Superior temporal gyrus (tissue), 1 donor: ENCODE measurements at regions not wholly inside any gene's neighbourhood (a gene's known extent, or its start where the extent isn't known, plus 50 kb on each side); places are given as distances from the start of the nearest gene placed in this dataset.
"Not testable (repeated sequence)": the region's sequence is repeated elsewhere in the genome, so short reads cannot be mapped to it uniquely, and the experiment has no call there.

Experiments
- DNase-seq: peaks from one replicate; pipeline ENCODE4 v3.0.0-alpha.2; 2016; ENCODE audit errors: extremely low spot score

- no peak for DNase-seq
Measured at GRCh38 chr11:28900427-28900826, 792.2 kb downstream of the METTL15 start.

GRCh38 chr11:28899706-28900105 is 791.5 kb downstream of the METTL15 start:
- no peak for DNase-seq

- not testable (repeated sequence) for DNase-seq
Measured at GRCh38 chr11:28890601-28891040, 782.4 kb downstream of the METTL15 start.

DNA sequence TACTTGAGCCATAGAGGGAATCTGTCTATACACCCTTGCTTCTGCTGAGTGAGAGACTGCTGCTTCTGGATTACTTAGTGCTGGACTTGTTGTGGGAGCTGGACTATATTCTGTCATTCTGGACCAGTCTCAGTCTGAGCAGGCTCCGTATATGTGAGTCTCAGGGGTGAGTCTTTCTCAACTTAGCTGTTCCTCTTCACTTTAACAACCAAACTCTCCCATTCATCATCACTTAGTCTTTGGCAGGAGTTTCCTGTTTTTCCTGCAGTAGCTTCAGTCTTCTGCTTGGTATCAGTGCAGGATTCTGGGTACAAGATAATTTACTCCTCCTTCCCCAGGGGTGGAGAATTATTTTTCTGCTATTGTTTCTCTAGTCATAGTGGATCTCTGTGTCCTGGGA is 779.5 kb downstream of the METTL15 start:
- no peak for DNase-seq

DNA sequence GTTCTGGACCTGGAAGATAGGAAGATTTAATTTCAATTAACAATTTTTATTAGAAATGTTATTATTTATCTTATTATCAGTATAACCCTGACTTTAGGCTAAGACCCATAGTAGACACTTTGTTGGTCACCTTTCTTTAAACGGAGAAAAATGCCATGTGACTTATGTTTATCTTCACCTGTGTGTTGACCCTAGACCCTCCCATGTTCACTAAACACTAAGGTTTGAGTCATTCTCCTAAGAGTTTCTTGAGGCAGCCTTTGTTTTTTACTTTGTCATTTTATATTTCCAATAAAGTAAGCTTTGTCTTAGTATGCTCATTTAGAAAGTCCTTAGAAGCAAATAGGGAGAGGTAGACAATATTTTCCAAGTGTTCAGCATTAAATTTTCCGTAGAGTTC is 771.7 kb downstream of the METTL15 start:
- DNase-seq = no peak

- no peak for DNase-seq
Measured at GRCh38 chr11:28878025-28878424, 769.8 kb downstream of the METTL15 start.

DNA sequence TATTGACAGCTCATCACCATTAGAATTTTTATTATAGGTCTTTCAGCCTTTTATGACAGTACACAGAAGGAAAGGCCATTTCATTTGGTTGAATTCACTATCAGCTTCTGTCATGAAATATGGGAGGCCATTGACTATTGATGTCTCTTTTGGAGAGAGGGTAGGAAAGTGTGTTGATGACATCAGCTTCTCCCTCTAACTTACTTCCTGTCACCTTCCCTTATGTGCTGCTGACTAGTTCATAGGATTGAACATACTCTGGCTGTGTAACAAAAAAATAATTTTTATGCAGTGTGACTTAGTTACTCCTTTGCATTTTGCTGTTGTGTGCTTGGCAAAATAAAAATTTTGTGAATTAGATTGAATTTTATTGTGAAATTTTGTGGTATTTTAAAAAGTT is 769.2 kb downstream of the METTL15 start:
- DNase-seq = no peak

DNA sequence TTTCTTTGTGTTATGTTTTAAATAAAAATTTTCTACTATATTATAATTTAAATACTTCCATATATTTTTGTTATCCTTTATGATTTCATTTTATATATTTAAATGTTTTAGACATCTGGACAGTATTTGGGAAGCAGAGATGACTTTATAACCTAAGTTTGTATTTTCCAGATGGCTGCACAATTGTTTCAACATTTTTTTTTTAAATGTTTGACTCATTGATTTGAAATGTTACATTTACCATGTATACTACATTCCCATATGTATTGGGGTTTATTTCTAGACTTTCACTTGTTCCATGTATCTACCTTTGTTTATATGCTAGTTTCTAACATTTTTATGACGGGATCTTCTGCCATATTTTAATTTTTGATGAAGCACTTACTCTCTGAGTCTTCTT is 766.5 kb downstream of the METTL15 start:
- no peak for DNase-seq

DNA sequence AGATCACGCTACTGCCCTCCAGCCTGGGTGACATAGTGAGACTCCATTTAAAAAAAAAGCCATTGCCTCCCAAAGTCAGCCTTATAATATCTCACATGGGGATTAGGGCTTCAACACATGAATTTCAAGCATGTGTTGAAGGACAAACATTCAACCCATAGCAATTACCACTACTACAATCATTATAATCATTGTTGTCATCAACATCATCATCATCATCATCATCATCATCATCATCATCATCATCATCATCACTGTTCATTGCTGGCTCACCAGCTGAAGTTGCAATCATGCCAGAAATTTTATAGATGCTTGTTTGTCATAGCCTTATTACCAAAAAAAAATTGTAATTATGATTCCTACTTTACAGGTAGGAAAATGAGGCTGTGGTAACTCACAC is 762.9 kb downstream of the METTL15 start:
- no peak for DNase-seq

DNA sequence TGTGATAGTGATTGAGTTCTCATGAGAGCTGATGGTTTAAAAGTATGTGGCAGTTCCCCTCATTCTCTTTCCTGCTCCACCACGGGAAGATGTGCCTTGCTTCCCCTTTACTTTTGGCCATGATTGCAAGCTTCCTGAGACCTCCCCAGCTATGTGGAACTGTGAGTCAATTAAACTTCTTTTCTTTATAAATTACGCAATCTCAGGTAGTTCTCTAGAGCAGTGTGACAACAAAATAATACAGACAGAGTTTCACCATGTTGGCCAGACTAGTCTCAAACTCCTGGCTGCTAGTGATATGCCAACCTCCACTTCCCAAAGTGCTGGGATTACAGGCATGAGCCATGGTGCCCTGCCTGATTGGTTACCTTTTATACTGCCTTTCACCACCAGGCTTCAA is 755.2 kb downstream of the METTL15 start:
- DNase-seq = no peak

DNA sequence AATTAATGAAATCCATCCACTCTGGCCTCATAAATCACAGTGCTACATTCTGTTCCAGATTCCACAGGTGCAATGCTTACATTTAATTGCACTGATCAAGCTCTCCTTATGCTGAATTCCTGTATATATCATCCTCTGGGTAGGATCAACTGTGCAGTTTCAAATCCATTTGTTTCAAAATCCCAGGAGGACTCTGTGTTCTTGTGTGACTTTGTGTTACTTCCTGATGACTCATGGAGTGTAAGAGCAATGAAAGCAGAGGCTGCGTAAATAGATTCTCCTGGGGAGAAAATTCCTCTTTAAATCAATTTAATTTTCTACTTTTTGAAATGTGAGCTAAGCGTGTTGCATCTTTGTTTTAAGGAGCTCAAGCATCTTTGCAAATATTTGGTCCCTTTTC is 752.7 kb downstream of the METTL15 start:
- DNase-seq = peak; percentile 45

GRCh38 chr11:28858076-28858475 is 749.9 kb downstream of the METTL15 start:
- no peak for DNase-seq

DNA sequence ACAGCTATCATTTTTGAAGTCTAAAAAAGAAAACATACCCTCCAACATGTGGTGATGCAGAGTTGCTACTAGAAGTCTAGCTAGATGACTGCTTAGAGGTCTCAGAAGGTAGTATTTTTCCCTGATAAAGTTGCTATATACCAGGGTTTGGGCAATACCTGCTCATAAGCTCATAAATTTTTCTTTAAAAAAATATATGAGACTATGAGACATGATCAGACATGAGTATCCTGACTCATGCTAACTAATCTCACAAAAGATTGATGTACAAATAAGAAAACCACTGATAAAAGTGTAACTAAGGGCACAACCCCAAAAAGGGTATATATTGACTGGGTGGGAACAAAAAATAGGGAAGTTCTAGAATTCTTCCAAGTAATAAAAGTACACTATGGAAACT is 740.9 kb downstream of the METTL15 start:
- DNase-seq = no peak

- no peak for DNase-seq
Measured at GRCh38 chr11:28842716-28843115, 734.5 kb downstream of the METTL15 start.

- DNase-seq = no peak
Measured at GRCh38 chr11:28838741-28839140, 730.6 kb downstream of the METTL15 start.

DNA sequence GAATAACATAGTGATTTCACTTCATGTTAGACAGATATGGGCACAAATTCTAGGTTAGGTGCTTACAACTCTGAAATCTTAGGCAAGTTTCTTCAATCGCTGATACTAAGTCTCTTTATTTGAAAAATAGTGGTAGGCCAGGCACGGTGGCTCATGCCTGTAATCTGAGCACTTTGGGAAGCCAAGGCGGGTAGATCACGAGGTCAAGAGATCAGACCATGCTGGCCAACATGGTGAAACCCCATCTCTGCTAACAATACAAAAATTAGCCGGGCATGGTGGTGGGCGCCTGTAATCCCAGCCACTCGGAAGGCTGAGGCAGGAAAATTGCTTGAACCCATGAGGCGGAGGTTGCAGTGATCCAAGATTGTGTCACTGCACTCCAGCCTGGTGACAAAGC is 729.4 kb downstream of the METTL15 start:
- no peak for DNase-seq

DNA sequence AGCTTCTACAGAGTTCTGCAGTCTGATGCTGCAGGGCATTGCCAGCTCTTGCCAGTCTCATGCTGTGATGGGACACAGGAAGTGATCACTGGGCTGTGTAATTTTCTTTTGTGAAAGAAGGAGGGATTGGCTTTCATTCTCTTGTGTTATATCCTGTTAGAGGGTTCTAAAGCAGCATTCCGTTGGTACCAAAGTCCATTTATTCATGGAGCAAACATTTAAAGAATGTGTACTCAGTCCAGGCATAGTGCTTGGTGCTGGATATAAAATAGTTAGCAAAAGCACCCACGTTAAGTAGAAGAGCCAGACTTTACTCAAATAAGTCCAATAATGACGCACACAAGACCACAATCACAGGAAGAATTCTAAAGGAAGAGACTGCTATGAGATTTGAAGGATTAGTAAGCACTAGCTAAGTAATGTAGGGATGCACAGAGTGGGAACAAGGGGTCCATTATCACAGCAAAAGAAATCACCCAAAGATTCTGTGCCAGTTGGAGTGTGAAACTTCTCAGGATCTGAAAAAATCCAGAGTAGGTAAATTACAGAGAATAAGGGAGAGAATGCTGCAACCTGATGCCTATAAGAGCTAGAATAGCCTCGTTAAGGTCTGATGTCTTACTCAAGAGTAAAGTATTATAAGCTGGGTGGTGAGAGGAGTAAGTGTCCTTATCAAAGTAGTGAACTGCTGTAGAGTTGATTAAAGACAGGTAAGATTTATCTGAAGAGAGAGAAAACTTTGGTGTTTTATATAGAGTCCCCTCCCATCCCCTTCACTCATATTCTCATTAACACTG is 728.3 kb downstream of the METTL15 start:
- no peak for DNase-seq

DNA sequence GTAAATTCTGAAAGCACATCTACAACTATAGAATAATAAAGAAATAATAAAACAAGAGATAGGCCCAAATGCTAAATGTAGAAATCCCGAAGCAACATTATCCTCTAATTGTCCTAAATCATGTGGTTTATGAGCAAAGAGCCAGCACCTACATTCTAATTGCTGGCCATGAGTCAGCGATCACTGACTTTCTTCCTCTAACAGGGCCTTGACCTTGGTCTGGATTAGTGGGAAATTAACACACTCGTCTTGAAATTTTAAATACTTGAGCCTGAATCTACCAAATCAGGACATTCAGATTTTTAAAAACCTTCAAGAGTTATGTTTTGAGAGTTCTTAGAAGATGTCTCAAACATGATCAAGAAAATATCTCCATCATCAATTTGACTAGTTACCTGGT is 727.6 kb downstream of the METTL15 start:
- DNase-seq = no peak

GRCh38 chr11:28835317-28835716 is 727.1 kb downstream of the METTL15 start:
- no peak for DNase-seq

DNA sequence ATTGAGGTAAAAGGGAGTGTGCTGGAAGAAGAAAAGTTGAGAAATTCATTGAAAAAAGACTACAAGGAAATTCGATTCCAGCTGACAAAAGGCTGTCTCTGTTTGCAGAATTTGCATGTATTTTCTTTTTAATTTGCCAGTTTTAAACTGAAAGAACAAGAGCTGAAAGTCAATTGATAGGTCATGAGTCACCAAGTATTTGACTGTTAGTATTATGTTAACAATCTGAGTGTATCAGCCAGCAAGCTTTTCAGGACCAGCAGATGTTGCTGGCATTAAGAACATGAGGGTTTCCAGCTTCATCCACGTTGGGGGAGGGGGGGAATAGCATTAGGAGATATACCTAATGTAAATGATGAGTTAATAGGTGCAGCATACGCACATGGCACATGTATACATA is 726.7 kb downstream of the METTL15 start:
- no peak for DNase-seq

- no peak for DNase-seq
Measured at GRCh38 chr11:28833670-28834069, 725.5 kb downstream of the METTL15 start.

GRCh38 chr11:28833169-28833568 is 725.0 kb downstream of the METTL15 start:
- DNase-seq = no peak

GRCh38 chr11:28826807-28827206 is 718.6 kb downstream of the METTL15 start:
- no peak for DNase-seq

DNA sequence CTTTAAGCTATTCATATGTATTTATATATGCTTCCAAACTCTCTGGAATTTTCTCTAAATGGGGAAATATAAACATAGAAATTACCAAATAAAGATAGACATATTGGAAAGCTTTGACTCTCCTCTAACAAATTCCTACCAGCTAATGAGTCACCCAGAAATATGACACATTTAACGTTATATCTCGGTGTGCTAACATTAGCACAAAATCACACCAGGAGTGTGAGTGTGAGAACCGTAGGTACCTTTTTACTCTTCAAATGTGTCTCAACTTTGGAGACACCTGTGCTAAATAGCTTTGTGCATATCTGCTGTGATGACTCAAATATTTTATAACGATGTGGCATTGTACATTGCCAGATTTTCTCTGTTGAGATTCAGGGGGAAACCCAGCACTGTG is 714.4 kb downstream of the METTL15 start:
- DNase-seq = no peak
